Osteoblast (primary cell): ENCODE measurements at regions not wholly inside any gene's neighbourhood (a gene's known extent, or its start where the extent isn't known, plus 50 kb on each side); places are given as distances from the start of the nearest gene placed in this dataset.

Experiments
- DNase-seq: peaks from one replicate; pipeline ENCODE4 v3.0.0; 2011; ENCODE audit warnings: low spot score, mixed read lengths; ENCODE audit not compliant: insufficient read length; ENCODE audit errors: missing footprints
- H2AFZ ChIP-seq: 2 replicates; pipeline ENCODE4 v1.6.0; 2011; ENCODE audit warnings: mild to moderate bottlenecking, low read length
- H3K27ac ChIP-seq: 2 replicates; pipeline ENCODE4 v1.5.1; 2011; ENCODE audit warnings: mild to moderate bottlenecking, low read depth, low read length, moderate library complexity
- H3K27me3 ChIP-seq: 2 replicates; pipeline ENCODE4 v1.6.0; 2012; ENCODE audit warnings: mild to moderate bottlenecking, control low read depth, inconsistent platforms, low read length, moderate library complexity; ENCODE audit not compliant: insufficient read depth
- H3K36me3 ChIP-seq: 2 replicates; pipeline ENCODE4 v1.5.1; 2011; ENCODE audit warnings: mild to moderate bottlenecking, low read length, control low read depth, moderate library complexity; ENCODE audit not compliant: insufficient read depth
- H3K4me1 ChIP-seq: 2 replicates; pipeline ENCODE4 v1.5.1; 2011; ENCODE audit warnings: mild to moderate bottlenecking, low read length, control low read depth, moderate library complexity; ENCODE audit not compliant: insufficient read depth
- H3K4me2 ChIP-seq: 2 replicates; pipeline ENCODE4 v1.6.0; 2011; ENCODE audit warnings: mild to moderate bottlenecking, low read length; ENCODE audit not compliant: insufficient read depth
- H3K4me3 ChIP-seq: fragments of 200-600 bp; sonication (generic); 3 replicates; pipeline ENCODE4 v1.5.1; 2012; ENCODE audit warnings: mild to moderate bottlenecking, low read length, inconsistent platforms; ENCODE audit not compliant: insufficient read depth
- H3K79me2 ChIP-seq: 2 replicates; pipeline ENCODE4 v1.6.0; 2012; ENCODE audit warnings: mild to moderate bottlenecking, low read length, control low read depth, inconsistent platforms; ENCODE audit not compliant: insufficient read depth
- H3K9me3 ChIP-seq: 2 replicates; pipeline ENCODE4 v1.5.1; 2011; ENCODE audit warnings: low read depth, low read length, control low read depth
- H4K20me1 ChIP-seq: 2 replicates; pipeline ENCODE4 v1.6.0; 2012; ENCODE audit warnings: mild to moderate bottlenecking, low read length, control low read depth; ENCODE audit not compliant: insufficient read depth
- TF ChIP-seq, protein P1 (sequence below): IDR thresholded peaks from 2 replicates; pipeline ENCODE4 v1.5.1; 2011; ENCODE audit warnings: mild to moderate bottlenecking, low read depth, low read length, moderate library complexity; ENCODE audit errors: extremely low read depth

DNA sequence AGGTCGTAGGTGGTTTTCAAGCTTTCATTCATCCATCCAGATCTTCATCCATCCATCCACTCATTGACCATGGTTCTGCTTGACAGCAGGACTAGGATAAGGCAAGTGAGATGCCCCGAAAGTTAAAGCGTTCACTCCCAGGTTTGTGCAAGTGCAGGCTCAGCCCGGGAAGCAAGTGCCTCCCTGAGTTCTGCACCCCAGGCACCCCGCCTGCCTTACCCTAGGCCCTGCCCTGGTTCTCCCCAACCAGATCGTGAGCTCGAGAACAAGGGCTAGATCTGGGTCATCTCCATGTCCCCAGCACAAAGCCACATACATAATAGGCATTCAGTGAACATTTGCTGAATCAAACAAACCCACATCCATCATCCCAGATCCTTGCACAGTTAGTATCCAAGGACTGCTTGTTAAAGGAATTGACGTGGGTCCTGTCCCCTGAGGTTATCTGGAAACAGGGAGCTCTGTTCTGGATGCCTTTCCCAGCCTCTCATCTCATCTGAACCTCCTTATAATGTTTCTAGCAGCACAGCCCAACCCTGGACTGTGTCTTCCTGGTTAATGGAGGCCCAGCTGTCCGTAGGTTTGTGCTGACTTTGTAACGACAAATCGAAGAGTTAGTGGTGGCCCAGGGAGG lies 116.1 kb upstream of the GPC1 start:
- no peaks in the 10 kb centered on the region for H4K20me1 ChIP-seq
- H3K79me2 ChIP-seq = no peaks in the 10 kb centered on the region
- H3K9me3 ChIP-seq = no peaks in the 10 kb centered on the region
- peak overlapping the region; percentile 88 for H3K27ac ChIP-seq
- peaks cover 16% of the 10 kb centered on the region for H3K4me1 ChIP-seq
- DNase-seq = peak; percentile 80
- H3K4me3 ChIP-seq = no peak overlapping the region
- H3K4me2 ChIP-seq = peak overlapping the region; percentile 72
- H3K27me3 ChIP-seq = peaks cover 4% of the 10 kb centered on the region
- no peaks in the 10 kb centered on the region for H3K36me3 ChIP-seq
- no peak overlapping the region for H2AFZ ChIP-seq
- TF ChIP-seq, protein P1, sequence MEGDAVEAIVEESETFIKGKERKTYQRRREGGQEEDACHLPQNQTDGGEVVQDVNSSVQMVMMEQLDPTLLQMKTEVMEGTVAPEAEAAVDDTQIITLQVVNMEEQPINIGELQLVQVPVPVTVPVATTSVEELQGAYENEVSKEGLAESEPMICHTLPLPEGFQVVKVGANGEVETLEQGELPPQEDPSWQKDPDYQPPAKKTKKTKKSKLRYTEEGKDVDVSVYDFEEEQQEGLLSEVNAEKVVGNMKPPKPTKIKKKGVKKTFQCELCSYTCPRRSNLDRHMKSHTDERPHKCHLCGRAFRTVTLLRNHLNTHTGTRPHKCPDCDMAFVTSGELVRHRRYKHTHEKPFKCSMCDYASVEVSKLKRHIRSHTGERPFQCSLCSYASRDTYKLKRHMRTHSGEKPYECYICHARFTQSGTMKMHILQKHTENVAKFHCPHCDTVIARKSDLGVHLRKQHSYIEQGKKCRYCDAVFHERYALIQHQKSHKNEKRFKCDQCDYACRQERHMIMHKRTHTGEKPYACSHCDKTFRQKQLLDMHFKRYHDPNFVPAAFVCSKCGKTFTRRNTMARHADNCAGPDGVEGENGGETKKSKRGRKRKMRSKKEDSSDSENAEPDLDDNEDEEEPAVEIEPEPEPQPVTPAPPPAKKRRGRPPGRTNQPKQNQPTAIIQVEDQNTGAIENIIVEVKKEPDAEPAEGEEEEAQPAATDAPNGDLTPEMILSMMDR = no peak

DNA sequence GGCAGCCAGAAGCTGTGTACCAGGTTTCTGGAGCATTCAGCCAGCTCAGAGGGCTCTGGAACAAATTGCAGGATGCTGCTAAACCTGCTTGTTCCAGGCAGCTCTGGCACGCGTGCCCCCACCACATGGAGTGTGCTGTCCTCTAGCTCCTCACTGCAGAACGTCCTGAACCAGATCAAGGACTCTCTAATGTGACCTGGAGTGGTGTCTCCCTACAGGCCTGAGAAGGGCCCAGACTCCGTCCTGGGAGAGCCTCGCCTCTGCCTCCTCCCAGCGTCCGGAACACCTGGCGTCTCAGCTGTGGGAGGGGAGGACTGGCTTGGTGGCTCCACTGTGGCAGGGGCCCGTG lies 115.6 kb upstream of the GPC1 start:
- peaks cover 4% of the 10 kb centered on the region for H3K27me3 ChIP-seq
- no peaks in the 10 kb centered on the region for H3K79me2 ChIP-seq
- no peaks in the 10 kb centered on the region for H4K20me1 ChIP-seq
- H3K27ac ChIP-seq = peak overlapping the region; percentile 88
- TF ChIP-seq, protein P1 = no peak
- peaks cover 16% of the 10 kb centered on the region for H3K4me1 ChIP-seq
- no peak for DNase-seq
- peak overlapping the region; percentile 50 for H2AFZ ChIP-seq
- H3K9me3 ChIP-seq = no peaks in the 10 kb centered on the region
- H3K4me3 ChIP-seq = no peak overlapping the region
- H3K4me2 ChIP-seq = peak overlapping the region; percentile 72
- H3K36me3 ChIP-seq = no peaks in the 10 kb centered on the region

DNA sequence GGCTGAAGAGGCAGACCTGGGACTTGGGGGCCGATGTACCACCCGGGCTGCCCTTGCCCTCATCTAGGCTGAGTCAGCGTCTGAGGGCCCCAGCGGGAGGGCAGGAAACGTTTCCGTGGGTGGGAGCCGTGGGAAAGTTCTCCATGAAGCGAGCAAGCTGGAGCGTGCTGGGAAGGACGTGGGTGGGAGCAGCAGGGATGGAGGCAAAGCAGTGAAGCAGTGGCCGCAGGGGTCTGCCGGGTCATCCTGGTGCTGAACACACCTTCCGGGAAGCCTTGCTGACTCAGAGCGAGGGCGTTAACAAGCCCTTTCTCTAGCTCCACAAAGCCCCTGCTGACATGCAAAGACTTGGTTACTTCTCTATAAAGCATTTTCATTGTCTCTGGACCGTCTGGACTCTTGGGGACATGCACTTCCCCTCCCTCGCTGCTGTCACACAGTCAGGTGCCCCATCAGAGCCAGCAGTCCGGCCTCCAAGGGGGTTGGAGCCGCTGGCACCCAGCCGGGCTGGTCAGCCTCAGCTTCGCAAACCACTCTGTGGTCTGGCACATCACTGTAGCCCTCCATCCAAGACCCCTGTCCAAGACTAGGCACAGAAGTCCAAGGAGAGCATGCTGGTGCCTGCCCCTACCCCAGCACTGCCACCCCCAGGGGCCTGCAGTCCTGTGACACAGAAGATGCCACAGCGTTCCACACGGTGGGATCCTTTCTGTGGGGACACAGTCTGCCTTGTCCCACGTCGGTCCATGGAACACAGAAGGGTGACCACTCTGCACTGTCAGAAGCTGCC lies 115.1 kb upstream of the GPC1 start:
- Histone ChIP-seq H3K9me3 (no peaks in the 10 kb centered on the region), H3K4me3 (peak overlapping the region; percentile 45), H3K36me3 (no peaks in the 10 kb centered on the region), H4K20me1 (no peaks in the 10 kb centered on the region), H3K79me2 (no peaks in the 10 kb centered on the region), H2AFZ (peak overlapping the region; percentile 50), H3K4me1 (peaks cover 16% of the 10 kb centered on the region), H3K27ac (peak overlapping the region; percentile 88), H3K27me3 (peaks cover 4% of the 10 kb centered on the region), H3K4me2 (peak overlapping the region; percentile 72)
- TF ChIP-seq, protein P1 = no peak
- peak; percentile 98 for DNase-seq

DNA sequence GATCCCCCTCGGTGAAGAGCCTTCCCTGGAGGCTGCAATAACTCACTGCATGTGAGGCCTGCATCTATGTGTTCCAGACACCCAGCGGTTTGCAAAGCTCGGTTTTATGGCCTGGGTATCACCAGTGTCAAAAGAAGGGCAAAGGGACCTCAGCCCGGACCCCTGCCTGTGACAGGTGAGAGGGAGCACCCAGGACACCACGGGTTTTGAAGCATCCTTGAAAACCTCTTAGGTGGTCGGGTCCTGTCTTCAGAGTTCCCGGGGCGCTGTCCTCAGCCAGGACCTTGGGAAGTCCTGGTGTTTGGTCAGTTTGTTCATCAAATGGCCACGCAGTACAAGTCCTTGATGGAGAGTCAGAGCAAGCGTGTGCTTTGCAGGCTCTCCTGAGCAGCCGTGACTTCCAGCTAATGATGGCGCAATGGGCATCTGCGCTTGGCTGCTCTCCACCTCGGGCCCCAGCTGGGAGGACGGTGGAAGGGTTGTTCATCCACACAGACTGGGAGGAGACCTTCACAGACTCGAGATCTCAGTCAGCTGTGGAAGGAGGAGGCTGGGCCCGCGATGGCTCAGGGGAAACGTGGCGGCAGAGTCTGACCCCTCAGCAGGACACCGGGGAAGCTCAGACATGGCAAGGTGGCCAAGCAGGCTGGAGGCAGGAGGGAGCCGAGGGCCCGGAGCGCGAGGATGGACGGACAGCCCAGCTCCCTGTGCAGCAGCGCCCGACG lies 113.1 kb upstream of the GPC1 start:
- Histone ChIP-seq H3K36me3 (no peaks in the 10 kb centered on the region), H3K79me2 (no peaks in the 10 kb centered on the region), H3K27me3 (no peaks in the 10 kb centered on the region), H3K27ac (no peak overlapping the region), H3K9me3 (no peaks in the 10 kb centered on the region), H3K4me3 (no peak overlapping the region), H4K20me1 (no peaks in the 10 kb centered on the region), H3K4me2 (no peak overlapping the region), H3K4me1 (peaks cover 20% of the 10 kb centered on the region), H2AFZ (no peak overlapping the region)
- TF ChIP-seq, protein P1 = no peak
- DNase-seq = peak; percentile 59
